ENCODE measurements at regions not wholly inside any gene's neighbourhood (a gene's known extent, or its start where the extent isn't known, plus 50 kb on each side); places are given as distances from the start of the nearest gene placed in this dataset.

DNA sequence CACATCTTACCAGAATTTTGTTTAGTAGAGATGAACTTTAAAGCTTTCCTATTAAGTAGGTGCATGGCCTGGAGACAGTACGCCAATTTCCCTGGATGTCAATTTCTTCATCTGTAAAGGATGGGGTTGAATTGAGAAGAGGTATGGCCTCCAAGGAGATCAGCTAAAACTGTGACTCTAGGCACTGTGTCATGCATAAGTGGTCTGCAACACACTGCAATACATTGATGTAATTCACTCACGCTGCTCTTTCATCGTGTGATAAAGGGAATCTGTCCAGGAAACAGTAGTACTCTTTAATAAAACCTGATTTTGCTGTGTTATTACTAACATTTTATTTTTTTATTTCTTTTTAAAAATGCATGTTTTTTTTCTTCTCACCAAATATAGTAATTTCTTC lies 795.8 kb downstream of the DIAPH3 start:
- TF ChIP-seq, protein P1, sequence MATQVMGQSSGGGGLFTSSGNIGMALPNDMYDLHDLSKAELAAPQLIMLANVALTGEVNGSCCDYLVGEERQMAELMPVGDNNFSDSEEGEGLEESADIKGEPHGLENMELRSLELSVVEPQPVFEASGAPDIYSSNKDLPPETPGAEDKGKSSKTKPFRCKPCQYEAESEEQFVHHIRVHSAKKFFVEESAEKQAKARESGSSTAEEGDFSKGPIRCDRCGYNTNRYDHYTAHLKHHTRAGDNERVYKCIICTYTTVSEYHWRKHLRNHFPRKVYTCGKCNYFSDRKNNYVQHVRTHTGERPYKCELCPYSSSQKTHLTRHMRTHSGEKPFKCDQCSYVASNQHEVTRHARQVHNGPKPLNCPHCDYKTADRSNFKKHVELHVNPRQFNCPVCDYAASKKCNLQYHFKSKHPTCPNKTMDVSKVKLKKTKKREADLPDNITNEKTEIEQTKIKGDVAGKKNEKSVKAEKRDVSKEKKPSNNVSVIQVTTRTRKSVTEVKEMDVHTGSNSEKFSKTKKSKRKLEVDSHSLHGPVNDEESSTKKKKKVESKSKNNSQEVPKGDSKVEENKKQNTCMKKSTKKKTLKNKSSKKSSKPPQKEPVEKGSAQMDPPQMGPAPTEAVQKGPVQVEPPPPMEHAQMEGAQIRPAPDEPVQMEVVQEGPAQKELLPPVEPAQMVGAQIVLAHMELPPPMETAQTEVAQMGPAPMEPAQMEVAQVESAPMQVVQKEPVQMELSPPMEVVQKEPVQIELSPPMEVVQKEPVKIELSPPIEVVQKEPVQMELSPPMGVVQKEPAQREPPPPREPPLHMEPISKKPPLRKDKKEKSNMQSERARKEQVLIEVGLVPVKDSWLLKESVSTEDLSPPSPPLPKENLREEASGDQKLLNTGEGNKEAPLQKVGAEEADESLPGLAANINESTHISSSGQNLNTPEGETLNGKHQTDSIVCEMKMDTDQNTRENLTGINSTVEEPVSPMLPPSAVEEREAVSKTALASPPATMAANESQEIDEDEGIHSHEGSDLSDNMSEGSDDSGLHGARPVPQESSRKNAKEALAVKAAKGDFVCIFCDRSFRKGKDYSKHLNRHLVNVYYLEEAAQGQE (IDR thresholded peaks at IDR 0.05; ENCODE audit: unreplicated experiment) = no peak
- TF ChIP-seq, protein P2, sequence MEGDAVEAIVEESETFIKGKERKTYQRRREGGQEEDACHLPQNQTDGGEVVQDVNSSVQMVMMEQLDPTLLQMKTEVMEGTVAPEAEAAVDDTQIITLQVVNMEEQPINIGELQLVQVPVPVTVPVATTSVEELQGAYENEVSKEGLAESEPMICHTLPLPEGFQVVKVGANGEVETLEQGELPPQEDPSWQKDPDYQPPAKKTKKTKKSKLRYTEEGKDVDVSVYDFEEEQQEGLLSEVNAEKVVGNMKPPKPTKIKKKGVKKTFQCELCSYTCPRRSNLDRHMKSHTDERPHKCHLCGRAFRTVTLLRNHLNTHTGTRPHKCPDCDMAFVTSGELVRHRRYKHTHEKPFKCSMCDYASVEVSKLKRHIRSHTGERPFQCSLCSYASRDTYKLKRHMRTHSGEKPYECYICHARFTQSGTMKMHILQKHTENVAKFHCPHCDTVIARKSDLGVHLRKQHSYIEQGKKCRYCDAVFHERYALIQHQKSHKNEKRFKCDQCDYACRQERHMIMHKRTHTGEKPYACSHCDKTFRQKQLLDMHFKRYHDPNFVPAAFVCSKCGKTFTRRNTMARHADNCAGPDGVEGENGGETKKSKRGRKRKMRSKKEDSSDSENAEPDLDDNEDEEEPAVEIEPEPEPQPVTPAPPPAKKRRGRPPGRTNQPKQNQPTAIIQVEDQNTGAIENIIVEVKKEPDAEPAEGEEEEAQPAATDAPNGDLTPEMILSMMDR (conservative IDR thresholded peaks at IDR 0.05; ENCODE audit: low read depth in 2 of 2) = no peak
- TF ChIP-seq, protein P3, sequence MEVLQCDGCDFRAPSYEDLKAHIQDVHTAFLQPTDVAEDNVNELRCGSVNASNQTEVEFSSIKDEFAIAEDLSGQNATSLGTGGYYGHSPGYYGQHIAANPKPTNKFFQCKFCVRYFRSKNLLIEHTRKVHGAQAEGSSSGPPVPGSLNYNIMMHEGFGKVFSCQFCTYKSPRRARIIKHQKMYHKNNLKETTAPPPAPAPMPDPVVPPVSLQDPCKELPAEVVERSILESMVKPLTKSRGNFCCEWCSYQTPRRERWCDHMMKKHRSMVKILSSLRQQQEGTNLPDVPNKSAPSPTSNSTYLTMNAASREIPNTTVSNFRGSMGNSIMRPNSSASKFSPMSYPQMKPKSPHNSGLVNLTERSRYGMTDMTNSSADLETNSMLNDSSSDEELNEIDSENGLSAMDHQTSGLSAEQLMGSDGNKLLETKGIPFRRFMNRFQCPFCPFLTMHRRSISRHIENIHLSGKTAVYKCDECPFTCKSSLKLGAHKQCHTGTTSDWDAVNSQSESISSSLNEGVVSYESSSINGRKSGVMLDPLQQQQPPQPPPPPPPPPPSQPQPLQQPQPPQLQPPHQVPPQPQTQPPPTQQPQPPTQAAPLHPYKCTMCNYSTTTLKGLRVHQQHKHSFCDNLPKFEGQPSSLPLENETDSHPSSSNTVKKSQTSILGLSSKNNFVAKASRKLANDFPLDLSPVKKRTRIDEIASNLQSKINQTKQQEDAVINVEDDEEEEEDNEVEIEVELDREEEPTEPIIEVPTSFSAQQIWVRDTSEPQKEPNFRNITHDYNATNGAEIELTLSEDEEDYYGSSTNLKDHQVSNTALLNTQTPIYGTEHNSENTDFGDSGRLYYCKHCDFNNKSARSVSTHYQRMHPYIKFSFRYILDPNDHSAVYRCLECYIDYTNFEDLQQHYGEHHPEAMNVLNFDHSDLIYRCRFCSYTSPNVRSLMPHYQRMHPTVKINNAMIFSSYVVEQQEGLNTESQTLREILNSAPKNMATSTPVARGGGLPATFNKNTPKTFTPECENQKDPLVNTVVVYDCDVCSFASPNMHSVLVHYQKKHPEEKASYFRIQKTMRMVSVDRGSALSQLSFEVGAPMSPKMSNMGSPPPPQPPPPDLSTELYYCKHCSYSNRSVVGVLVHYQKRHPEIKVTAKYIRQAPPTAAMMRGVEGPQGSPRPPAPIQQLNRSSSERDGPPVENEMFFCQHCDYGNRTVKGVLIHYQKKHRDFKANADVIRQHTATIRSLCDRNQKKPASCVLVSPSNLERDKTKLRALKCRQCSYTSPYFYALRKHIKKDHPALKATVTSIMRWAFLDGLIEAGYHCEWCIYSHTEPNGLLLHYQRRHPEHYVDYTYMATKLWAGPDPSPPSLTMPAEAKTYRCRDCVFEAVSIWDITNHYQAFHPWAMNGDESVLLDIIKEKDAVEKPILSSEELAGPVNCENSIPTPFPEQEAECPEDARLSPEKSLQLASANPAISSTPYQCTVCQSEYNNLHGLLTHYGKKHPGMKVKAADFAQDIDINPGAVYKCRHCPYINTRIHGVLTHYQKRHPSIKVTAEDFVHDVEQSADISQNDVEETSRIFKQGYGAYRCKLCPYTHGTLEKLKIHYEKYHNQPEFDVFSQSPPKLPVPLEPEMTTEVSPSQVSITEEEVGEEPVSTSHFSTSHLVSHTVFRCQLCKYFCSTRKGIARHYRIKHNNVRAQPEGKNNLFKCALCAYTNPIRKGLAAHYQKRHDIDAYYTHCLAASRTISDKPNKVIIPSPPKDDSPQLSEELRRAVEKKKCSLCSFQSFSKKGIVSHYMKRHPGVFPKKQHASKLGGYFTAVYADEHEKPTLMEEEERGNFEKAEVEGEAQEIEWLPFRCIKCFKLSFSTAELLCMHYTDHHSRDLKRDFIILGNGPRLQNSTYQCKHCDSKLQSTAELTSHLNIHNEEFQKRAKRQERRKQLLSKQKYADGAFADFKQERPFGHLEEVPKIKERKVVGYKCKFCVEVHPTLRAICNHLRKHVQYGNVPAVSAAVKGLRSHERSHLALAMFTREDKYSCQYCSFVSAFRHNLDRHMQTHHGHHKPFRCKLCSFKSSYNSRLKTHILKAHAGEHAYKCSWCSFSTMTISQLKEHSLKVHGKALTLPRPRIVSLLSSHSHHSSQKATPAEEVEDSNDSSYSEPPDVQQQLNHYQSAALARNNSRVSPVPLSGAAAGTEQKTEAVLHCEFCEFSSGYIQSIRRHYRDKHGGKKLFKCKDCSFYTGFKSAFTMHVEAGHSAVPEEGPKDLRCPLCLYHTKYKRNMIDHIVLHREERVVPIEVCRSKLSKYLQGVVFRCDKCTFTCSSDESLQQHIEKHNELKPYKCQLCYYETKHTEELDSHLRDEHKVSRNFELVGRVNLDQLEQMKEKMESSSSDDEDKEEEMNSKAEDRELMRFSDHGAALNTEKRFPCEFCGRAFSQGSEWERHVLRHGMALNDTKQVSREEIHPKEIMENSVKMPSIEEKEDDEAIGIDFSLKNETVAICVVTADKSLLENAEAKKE (CRISPR knock-in tag; IDR thresholded peaks at IDR 0.05) = no peak
- TF ChIP-seq POLR2AphosphoS5 (IDR thresholded peaks at IDR 0.05; ENCODE audit: low read depth) (no peak), JUNB (IDR thresholded peaks at IDR 0.05; ENCODE audit: unreplicated experiment) (no peak), NANOG (IDR thresholded peaks at IDR 0.05; ENCODE audit: borderline replicate concordance) (no peak), CREB1 (CRISPR knock-in tag; IDR thresholded peaks at IDR 0.05; ENCODE audit: low read depth) (no peak), ZNF331 (CRISPR knock-in tag; IDR thresholded peaks at IDR 0.05; ENCODE audit: low read depth) (no peak), EZH2phosphoT487 (IDR thresholded peaks at IDR 0.05; ENCODE audit: unreplicated experiment) (no peak)

All from GM23338 (cell line).